ENCODE measurements at regions not wholly inside any gene's neighbourhood (a gene's known extent, or its start where the extent isn't known, plus 50 kb on each side); places are given as distances from the start of the nearest gene placed in this dataset.

DNA sequence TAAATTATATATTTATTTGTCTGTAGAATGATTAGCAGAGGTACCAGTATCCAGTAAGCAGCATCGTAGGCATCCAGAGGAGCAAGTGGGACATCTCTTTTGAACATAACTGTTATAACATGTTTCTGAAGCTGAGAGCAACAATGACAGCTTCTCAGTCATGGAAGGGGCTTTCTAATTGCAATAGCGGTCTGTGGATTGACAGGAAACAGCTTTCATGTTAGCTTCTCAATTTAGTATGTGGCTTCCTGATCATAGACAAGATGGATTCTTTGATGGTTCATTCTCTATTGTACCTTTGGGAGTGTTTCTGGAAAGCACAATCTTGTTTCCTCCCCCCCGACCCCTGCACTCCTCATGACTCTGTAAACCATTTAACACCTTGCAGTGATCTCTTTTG lies 434.6 kb upstream of the GNPDA2 start:
- TF ChIP-seq, protein P1, sequence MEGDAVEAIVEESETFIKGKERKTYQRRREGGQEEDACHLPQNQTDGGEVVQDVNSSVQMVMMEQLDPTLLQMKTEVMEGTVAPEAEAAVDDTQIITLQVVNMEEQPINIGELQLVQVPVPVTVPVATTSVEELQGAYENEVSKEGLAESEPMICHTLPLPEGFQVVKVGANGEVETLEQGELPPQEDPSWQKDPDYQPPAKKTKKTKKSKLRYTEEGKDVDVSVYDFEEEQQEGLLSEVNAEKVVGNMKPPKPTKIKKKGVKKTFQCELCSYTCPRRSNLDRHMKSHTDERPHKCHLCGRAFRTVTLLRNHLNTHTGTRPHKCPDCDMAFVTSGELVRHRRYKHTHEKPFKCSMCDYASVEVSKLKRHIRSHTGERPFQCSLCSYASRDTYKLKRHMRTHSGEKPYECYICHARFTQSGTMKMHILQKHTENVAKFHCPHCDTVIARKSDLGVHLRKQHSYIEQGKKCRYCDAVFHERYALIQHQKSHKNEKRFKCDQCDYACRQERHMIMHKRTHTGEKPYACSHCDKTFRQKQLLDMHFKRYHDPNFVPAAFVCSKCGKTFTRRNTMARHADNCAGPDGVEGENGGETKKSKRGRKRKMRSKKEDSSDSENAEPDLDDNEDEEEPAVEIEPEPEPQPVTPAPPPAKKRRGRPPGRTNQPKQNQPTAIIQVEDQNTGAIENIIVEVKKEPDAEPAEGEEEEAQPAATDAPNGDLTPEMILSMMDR (conservative IDR thresholded peaks at IDR 0.05; ENCODE audit: low read depth, low read length) = no peak
- TF ChIP-seq EZH2 (IDR thresholded peaks at IDR 0.05; ENCODE audit: low read length, unreplicated experiment) (no peak), EZH2phosphoT487 (IDR thresholded peaks at IDR 0.05; ENCODE audit: borderline replicate concordance, low read length) (no peak)
